ENCODE measurements at regions not wholly inside any gene's neighbourhood (a gene's known extent, or its start where the extent isn't known, plus 50 kb on each side); places are given as distances from the start of the nearest gene placed in this dataset.

GRCh38 chr13:103351035-103351828, 285.0 kb upstream of the SLC10A2 start:
- Histone ChIP-seq H3K9me3 (ENCODE audit: control insufficient read depth, insufficient read depth, low read length) (no peaks in the 10 kb centered on the region), H3K4me3 (ENCODE audit: low read length) (no peak overlapping the region), H3K4me1 (ENCODE audit: control insufficient read depth, low read length) (no peaks in the 10 kb centered on the region), H3K27me3 (ENCODE audit: control insufficient read depth, low read length) (no peaks in the 10 kb centered on the region), H3K4me2 (ENCODE audit: low read length) (no peak overlapping the region), H3K36me3 (ENCODE audit: control insufficient read depth, low read length) (no peaks in the 10 kb centered on the region), H3F3A (ENCODE audit: control insufficient read depth, insufficient read depth) (no peaks in the 10 kb centered on the region), H4K20me1 (ENCODE audit: control insufficient read depth, insufficient read depth, low read depth, low read length) (no peaks in the 10 kb centered on the region), H3K9me2 (replicated peaks; ENCODE audit: control insufficient read depth, low read length) (no peaks in the 10 kb centered on the region), H3K79me2 (ENCODE audit: control insufficient read depth, low read length) (no peaks in the 10 kb centered on the region), H3K27ac (ENCODE audit: low read depth, low read length) (no peak overlapping the region)
- no peak for TF ChIP-seq EZH2phosphoT487 (IDR thresholded peaks at IDR 0.05; ENCODE audit: borderline replicate concordance, low read length)
- no peak for TF ChIP-seq CTCF (IDR thresholded peaks at IDR 0.05; ENCODE audit: low read depth, low read length, poor library complexity, severe bottlenecking)

GRCh38 chr13:103350147-103350546, 283.9 kb upstream of the SLC10A2 start:
- Histone ChIP-seq H3K27me3 (ENCODE audit: control insufficient read depth, low read length) (no peaks in the 10 kb centered on the region), H3K9me2 (replicated peaks; ENCODE audit: control insufficient read depth, low read length) (no peaks in the 10 kb centered on the region), H3F3A (ENCODE audit: control insufficient read depth, insufficient read depth) (no peaks in the 10 kb centered on the region), H4K20me1 (ENCODE audit: control insufficient read depth, insufficient read depth, low read depth, low read length) (no peaks in the 10 kb centered on the region), H3K27ac (ENCODE audit: low read depth, low read length) (no peak overlapping the region), H3K9me3 (ENCODE audit: control insufficient read depth, insufficient read depth, low read length) (no peaks in the 10 kb centered on the region; the same call in 1 of the 2 replicates), H3K36me3 (ENCODE audit: control insufficient read depth, low read length) (no peaks in the 10 kb centered on the region), H3K4me3 (ENCODE audit: low read length) (no peak overlapping the region), H3K79me2 (ENCODE audit: control insufficient read depth, low read length) (no peaks in the 10 kb centered on the region), H3K4me2 (ENCODE audit: low read length) (no peak overlapping the region), H3K4me1 (ENCODE audit: control insufficient read depth, low read length) (no peaks in the 10 kb centered on the region)
- TF ChIP-seq EZH2phosphoT487 (IDR thresholded peaks at IDR 0.05; ENCODE audit: borderline replicate concordance, low read length), result no peak
- no peak for TF ChIP-seq CTCF (IDR thresholded peaks at IDR 0.05; ENCODE audit: low read depth, low read length, poor library complexity, severe bottlenecking)

GRCh38 chr13:103349211-103349980, 283.2 kb upstream of the SLC10A2 start:
- H3K79me2 ChIP-seq (ENCODE audit: control insufficient read depth, low read length), result no peaks in the 10 kb centered on the region
- H3K4me2 ChIP-seq (ENCODE audit: low read length), result no peak overlapping the region
- H3K27me3 ChIP-seq (ENCODE audit: control insufficient read depth, low read length), result no peaks in the 10 kb centered on the region
- H3K4me3 ChIP-seq (ENCODE audit: low read length), result no peak overlapping the region
- no peaks in the 10 kb centered on the region for H4K20me1 ChIP-seq (ENCODE audit: control insufficient read depth, insufficient read depth, low read depth, low read length)
- peaks cover 4% of the 10 kb centered on the region; the same call in 1 of the 2 replicates for H3K9me3 ChIP-seq (ENCODE audit: control insufficient read depth, insufficient read depth, low read length)
- H3K27ac ChIP-seq (ENCODE audit: low read depth, low read length), result no peak overlapping the region
- TF ChIP-seq CTCF (IDR thresholded peaks at IDR 0.05; ENCODE audit: low read depth, low read length, poor library complexity, severe bottlenecking) (no peak), EZH2phosphoT487 (IDR thresholded peaks at IDR 0.05; ENCODE audit: borderline replicate concordance, low read length) (no peak)
- H3K9me2 ChIP-seq (replicated peaks; ENCODE audit: control insufficient read depth, low read length), result no peaks in the 10 kb centered on the region
- H3K36me3 ChIP-seq (ENCODE audit: control insufficient read depth, low read length), result no peaks in the 10 kb centered on the region
- H3K4me1 ChIP-seq (ENCODE audit: control insufficient read depth, low read length), result no peaks in the 10 kb centered on the region
- no peaks in the 10 kb centered on the region for H3F3A ChIP-seq (ENCODE audit: control insufficient read depth, insufficient read depth)
